Fibroblast of villous mesenchyme (primary cell): ENCODE measurements at regions not wholly inside any gene's neighbourhood (a gene's known extent, or its start where the extent isn't known, plus 50 kb on each side); places are given as distances from the start of the nearest gene placed in this dataset.

Experiments used
- DNase-seq: peaks from one replicate; pipeline ENCODE4 v3.0.0-alpha.2; 2010; ENCODE audit warnings: low read depth
- H3K4me3 ChIP-seq: 2 replicates; pipeline ENCODE4 v1.5.1; 2011; ENCODE audit warnings: low read depth, mild to moderate bottlenecking, low read length
- TF ChIP-seq, protein P1 (sequence below): IDR thresholded peaks from 2 replicates; pipeline ENCODE4 v1.5.1; 2012; ENCODE audit warnings: low read depth, mild to moderate bottlenecking, low read length; ENCODE audit not compliant: insufficient read depth

DNA sequence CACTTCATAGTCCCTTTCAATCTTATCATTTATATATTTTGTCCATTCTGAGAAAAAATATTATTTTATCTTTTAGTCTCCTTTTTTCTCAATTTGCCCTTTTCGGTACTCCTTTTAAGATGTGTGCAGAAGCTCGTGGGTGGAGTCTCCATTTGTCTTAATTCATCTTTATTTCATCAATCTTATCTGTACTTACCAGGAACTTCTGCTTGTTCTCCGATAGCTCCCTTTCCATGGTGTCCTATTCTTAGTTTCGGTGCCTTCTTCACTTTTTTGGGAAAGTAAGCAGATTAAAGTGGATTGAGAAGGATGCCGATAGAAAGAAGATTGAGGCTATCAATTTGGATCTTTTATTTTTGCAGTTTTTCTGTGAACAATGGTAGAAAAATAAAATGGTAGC, 183.4 kb upstream of the PLEKHA5 start:
- DNase-seq, result no peak
- H3K4me3 ChIP-seq, result no peak overlapping the region
- TF ChIP-seq, protein P1, sequence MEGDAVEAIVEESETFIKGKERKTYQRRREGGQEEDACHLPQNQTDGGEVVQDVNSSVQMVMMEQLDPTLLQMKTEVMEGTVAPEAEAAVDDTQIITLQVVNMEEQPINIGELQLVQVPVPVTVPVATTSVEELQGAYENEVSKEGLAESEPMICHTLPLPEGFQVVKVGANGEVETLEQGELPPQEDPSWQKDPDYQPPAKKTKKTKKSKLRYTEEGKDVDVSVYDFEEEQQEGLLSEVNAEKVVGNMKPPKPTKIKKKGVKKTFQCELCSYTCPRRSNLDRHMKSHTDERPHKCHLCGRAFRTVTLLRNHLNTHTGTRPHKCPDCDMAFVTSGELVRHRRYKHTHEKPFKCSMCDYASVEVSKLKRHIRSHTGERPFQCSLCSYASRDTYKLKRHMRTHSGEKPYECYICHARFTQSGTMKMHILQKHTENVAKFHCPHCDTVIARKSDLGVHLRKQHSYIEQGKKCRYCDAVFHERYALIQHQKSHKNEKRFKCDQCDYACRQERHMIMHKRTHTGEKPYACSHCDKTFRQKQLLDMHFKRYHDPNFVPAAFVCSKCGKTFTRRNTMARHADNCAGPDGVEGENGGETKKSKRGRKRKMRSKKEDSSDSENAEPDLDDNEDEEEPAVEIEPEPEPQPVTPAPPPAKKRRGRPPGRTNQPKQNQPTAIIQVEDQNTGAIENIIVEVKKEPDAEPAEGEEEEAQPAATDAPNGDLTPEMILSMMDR, result no peak

DNA sequence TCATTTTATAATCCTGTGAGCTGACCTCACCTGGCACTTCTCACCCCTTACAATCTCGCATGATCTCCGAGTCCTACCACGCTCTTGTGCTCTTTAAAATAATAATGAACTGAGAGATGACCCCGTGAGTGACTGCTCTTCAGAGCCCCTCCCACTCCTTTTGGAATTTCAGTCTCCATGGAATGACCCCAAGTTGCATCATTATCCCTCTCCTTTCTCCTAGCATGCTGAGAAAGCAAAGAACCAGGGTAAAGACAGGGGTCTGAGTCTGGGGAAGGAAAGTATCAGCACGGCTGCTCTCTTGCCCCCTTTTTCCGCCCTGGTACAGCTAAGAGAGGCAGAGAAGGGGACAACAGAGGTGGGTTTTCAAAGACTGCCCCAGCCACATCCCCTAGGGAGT, 178.3 kb upstream of the PLEKHA5 start:
- DNase-seq, result no peak
- TF ChIP-seq, protein P1, result no peak
- no peak overlapping the region for H3K4me3 ChIP-seq

GRCh38 chr12:18953505-18953904, 176.0 kb upstream of the PLEKHA5 start:
- H3K4me3 ChIP-seq, result no peak overlapping the region
- TF ChIP-seq, protein P1, result no peak
- no peak for DNase-seq

- H3K4me3 ChIP-seq, result no peak overlapping the region
- no peak for DNase-seq
- TF ChIP-seq, protein P1, result no peak
Measured at GRCh38 chr12:18955594-18955993, 173.9 kb upstream of the PLEKHA5 start.

GRCh38 chr12:18965203-18965602, 164.3 kb upstream of the PLEKHA5 start:
- no peak overlapping the region for H3K4me3 ChIP-seq
- TF ChIP-seq, protein P1, result no peak

GRCh38 chr12:18966954-18967353, 162.6 kb upstream of the PLEKHA5 start:
- TF ChIP-seq, protein P1, result no peak
- H3K4me3 ChIP-seq, result no peak overlapping the region
- no peak for DNase-seq

More at GRCh38 chr12:18965203-18965602, 164.3 kb upstream of the PLEKHA5 start:
- DNase-seq, result no peak

DNA sequence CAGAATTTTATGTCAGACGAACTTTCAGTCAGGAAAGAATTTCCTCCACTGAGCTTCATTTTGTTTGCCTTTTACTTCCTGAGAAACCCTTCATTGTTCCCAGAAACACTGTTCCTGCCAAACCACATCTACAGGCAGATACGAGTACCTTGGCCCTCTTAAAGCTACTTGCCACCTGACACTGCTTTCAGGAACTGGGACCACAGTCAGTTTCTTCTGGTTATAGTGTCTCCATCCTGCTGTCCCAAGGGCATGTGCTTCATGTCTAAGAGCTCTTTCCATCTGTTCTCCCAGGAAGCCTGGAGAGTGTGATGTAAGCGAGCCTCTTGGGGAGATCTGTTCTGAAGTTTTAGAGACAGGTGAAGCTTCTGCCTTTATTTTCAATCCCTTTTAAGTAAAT, 161.7 kb upstream of the PLEKHA5 start:
- TF ChIP-seq, protein P1, result no peak
- no peak overlapping the region for H3K4me3 ChIP-seq
- no peak for DNase-seq
